ENCODE measurements at regions not wholly inside any gene's neighbourhood (a gene's known extent, or its start where the extent isn't known, plus 50 kb on each side); places are given as distances from the start of the nearest gene placed in this dataset.
"Not testable (repeated sequence)": the region's sequence is repeated elsewhere in the genome, so short reads cannot be mapped to it uniquely, and the experiment has no call there.

GRCh38 chr5:125978015-125978414 is 445.2 kb upstream of the GRAMD2B start:
- Mint-ChIP-seq H3K27ac (no peak overlapping the region), H3K27me3 (ENCODE audit: low read depth) (no peaks in the 10 kb centered on the region), H3K4me1 (ENCODE audit: low read depth) (no peaks in the 10 kb centered on the region), H3K4me3 (no peak overlapping the region), H3K9me3 (ENCODE audit: insufficient read depth) (no peaks in the 10 kb centered on the region), H3K36me3 (ENCODE audit: low read depth) (no peaks in the 10 kb centered on the region)
- ChIA-PET POLR2A (no interaction called here), CTCF (no interaction called here)
- DNase-seq, result no peak
- no peak for ATAC-seq

GRCh38 chr5:125979636-125980035 is 443.6 kb upstream of the GRAMD2B start:
- Mint-ChIP-seq H3K36me3 (ENCODE audit: low read depth) (no peaks in the 10 kb centered on the region), H3K4me1 (ENCODE audit: low read depth) (no peaks in the 10 kb centered on the region), H3K27me3 (ENCODE audit: low read depth) (no peaks in the 10 kb centered on the region), H3K27ac (no peak overlapping the region), H3K9me3 (ENCODE audit: insufficient read depth) (no peaks in the 10 kb centered on the region), H3K4me3 (no peak overlapping the region)
- DNase-seq (no peak), ATAC-seq (no peak)
- POLR2A ChIA-PET, result no interaction called here
- CTCF ChIA-PET, result no interaction called here

GRCh38 chr5:125981016-125981415 is 442.2 kb upstream of the GRAMD2B start:
- no peaks in the 10 kb centered on the region for H3K9me3 Mint-ChIP-seq (ENCODE audit: insufficient read depth)
- ATAC-seq, result no peak

GRCh38 chr5:125987677-125988255 is 435.4 kb upstream of the GRAMD2B start:
- Mint-ChIP-seq H3K27ac (no peak overlapping the region), H3K36me3 (ENCODE audit: low read depth) (no peaks in the 10 kb centered on the region), H3K27me3 (ENCODE audit: low read depth) (no peaks in the 10 kb centered on the region), H3K4me1 (ENCODE audit: low read depth) (no peaks in the 10 kb centered on the region), H3K4me3 (no peak overlapping the region), H3K9me3 (ENCODE audit: insufficient read depth) (peaks cover 6% of the 10 kb centered on the region)
- ATAC-seq, result no peak
- POLR2A ChIA-PET, result no interaction called here
- CTCF ChIA-PET, result no interaction called here
- no peak for DNase-seq

More at GRCh38 chr5:125981016-125981415, 442.2 kb upstream of the GRAMD2B start:
- Mint-ChIP-seq H3K36me3 (ENCODE audit: low read depth) (no peaks in the 10 kb centered on the region), H3K4me3 (no peak overlapping the region), H3K27me3 (ENCODE audit: low read depth) (no peaks in the 10 kb centered on the region), H3K27ac (no peak overlapping the region), H3K4me1 (ENCODE audit: low read depth) (no peaks in the 10 kb centered on the region)
- no peak for DNase-seq
- ChIA-PET CTCF (no interaction called here), POLR2A (no interaction called here)

GRCh38 chr5:125992050-125992449 is 431.2 kb upstream of the GRAMD2B start:
- Mint-ChIP-seq H3K36me3 (ENCODE audit: low read depth) (no peaks in the 10 kb centered on the region), H3K4me3 (no peak overlapping the region), H3K27ac (no peak overlapping the region), H3K4me1 (ENCODE audit: low read depth) (no peaks in the 10 kb centered on the region), H3K9me3 (ENCODE audit: insufficient read depth) (peaks cover 10% of the 10 kb centered on the region), H3K27me3 (ENCODE audit: low read depth) (no peaks in the 10 kb centered on the region)
- DNase-seq (no peak), ATAC-seq (no peak)
- ChIA-PET CTCF (no interaction called here), POLR2A (no interaction called here)

DNA sequence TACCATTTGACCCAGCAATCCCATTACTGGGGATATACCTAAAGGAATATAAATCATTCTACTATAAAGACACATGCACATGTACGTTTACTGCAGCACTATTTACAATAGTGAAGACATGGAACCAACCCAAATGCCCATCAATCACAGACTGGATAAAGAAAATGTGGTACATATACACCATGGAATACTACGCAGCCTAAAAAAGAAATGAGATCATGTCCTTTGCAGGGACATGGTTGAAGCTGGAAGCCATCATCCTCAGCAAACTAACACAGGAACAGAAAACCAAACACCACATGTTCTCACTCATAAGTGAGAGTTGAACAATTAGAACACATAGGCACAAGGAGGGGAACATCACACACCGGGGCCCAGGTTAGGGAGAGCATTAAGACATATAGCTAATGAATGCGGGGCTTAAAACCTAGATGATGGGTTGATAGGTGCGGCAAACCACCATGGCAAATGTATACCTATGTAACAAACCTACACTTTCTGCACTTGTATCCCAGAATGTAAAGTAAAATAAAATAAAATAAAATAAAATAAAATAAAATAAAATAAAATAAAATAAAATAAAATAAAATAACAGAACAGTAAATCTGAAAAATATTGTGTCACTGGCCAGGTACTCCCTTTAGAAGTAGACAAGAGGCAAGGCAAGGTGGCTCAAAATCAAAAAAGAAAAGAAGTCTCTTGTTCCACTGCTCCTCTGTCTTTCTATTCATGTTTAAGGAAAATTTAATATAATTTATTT is 423.8 kb upstream of the GRAMD2B start:
- POLR2A ChIA-PET; DNase-seq; H3K9me3 Mint-ChIP-seq (ENCODE audit: insufficient read depth); H3K4me1 Mint-ChIP-seq (ENCODE audit: low read depth); H3K27me3 Mint-ChIP-seq (ENCODE audit: low read depth); CTCF ChIA-PET; H3K36me3 Mint-ChIP-seq (ENCODE audit: low read depth); H3K27ac Mint-ChIP-seq; H3K4me3 Mint-ChIP-seq; ATAC-seq: not testable (repeated sequence)

GRCh38 chr5:126000507-126000906 is 422.7 kb upstream of the GRAMD2B start:
- no peak for DNase-seq
- ChIA-PET CTCF (no interaction called here), POLR2A (no interaction called here)
- no peaks in the 10 kb centered on the region for H3K36me3 Mint-ChIP-seq (ENCODE audit: low read depth)
- no peak overlapping the region for H3K4me3 Mint-ChIP-seq
- no peaks in the 10 kb centered on the region for H3K27me3 Mint-ChIP-seq (ENCODE audit: low read depth)
- no peak overlapping the region for H3K27ac Mint-ChIP-seq
- no peak for ATAC-seq
- no peaks in the 10 kb centered on the region for H3K4me1 Mint-ChIP-seq (ENCODE audit: low read depth)
- peaks cover 4% of the 10 kb centered on the region for H3K9me3 Mint-ChIP-seq (ENCODE audit: insufficient read depth)

- Mint-ChIP-seq H3K4me3 (no peak overlapping the region), H3K9me3 (ENCODE audit: insufficient read depth) (no peaks in the 10 kb centered on the region), H3K36me3 (ENCODE audit: low read depth) (no peaks in the 10 kb centered on the region), H3K27ac (no peak overlapping the region), H3K4me1 (ENCODE audit: low read depth) (no peaks in the 10 kb centered on the region), H3K27me3 (ENCODE audit: low read depth) (no peaks in the 10 kb centered on the region)
- POLR2A ChIA-PET, result no interaction called here
- DNase-seq (no peak), ATAC-seq (no peak)
- CTCF ChIA-PET, result no interaction called here
These were observed 420.8 kb upstream of the GRAMD2B start for GRCh38 chr5:126002222-126002897.

DNA sequence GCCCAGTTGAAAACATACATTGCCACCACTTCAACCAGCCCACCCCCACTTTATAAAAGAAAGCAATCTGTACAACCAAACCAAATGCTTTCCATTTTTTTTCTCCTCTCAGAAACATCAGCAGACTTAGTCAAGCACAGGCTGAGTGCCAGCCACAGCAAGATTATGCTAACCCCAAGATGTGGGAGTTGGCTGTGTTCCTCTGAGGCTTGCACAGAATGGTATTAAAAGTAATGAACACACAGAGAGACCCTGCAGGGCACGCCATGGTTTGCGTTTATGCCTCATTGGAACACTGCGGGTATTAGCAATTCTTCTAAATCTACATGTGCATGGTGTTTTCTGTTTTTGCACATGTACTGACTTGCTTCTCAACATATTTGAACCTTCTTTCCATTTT is 419.9 kb upstream of the GRAMD2B start:
- ATAC-seq, result no peak
- ChIA-PET POLR2A (no interaction called here), CTCF (no interaction called here)
- DNase-seq, result no peak
- Mint-ChIP-seq H3K4me3 (no peak overlapping the region), H3K27me3 (ENCODE audit: low read depth) (no peaks in the 10 kb centered on the region), H3K9me3 (ENCODE audit: insufficient read depth) (no peaks in the 10 kb centered on the region), H3K27ac (no peak overlapping the region), H3K36me3 (ENCODE audit: low read depth) (no peaks in the 10 kb centered on the region), H3K4me1 (ENCODE audit: low read depth) (no peaks in the 10 kb centered on the region)

DNA sequence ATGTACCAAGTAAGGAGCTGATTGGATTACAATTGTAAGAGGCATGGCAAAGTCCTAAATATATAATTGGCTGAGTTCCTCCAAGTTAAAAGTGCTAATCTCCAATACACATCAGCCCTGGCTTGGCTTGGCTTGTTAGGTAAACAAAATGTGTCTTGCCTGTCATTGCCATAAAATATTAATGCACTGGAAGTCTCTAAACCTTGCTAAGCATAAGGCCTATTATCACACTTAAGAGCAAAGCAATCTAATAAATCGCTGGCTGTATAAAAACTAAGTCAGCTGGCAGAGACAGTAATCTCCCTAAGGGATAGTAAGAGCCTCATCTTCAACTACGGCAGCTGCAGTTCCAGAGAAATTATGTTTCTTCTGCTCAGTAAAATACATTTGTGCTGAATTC is 418.6 kb upstream of the GRAMD2B start:
- no peaks in the 10 kb centered on the region for H3K36me3 Mint-ChIP-seq (ENCODE audit: low read depth)
- CTCF ChIA-PET, result no interaction called here
- POLR2A ChIA-PET, result no interaction called here
- no peaks in the 10 kb centered on the region for H3K9me3 Mint-ChIP-seq (ENCODE audit: insufficient read depth)
- H3K27me3 Mint-ChIP-seq (ENCODE audit: low read depth), result no peaks in the 10 kb centered on the region
- no peak for DNase-seq
- no peak overlapping the region for H3K27ac Mint-ChIP-seq
- ATAC-seq, result no peak
- H3K4me3 Mint-ChIP-seq, result no peak overlapping the region
- no peaks in the 10 kb centered on the region for H3K4me1 Mint-ChIP-seq (ENCODE audit: low read depth)

- Mint-ChIP-seq H3K4me3 (no peak overlapping the region), H3K27me3 (ENCODE audit: low read depth) (no peaks in the 10 kb centered on the region), H3K9me3 (ENCODE audit: insufficient read depth) (no peaks in the 10 kb centered on the region), H3K36me3 (ENCODE audit: low read depth) (no peaks in the 10 kb centered on the region), H3K27ac (no peak overlapping the region), H3K4me1 (ENCODE audit: low read depth) (no peaks in the 10 kb centered on the region)
- no peak for DNase-seq
- POLR2A ChIA-PET, result no interaction called here
- ATAC-seq, result no peak
- CTCF ChIA-PET, result no interaction called here
These were observed 415.4 kb upstream of the GRAMD2B start for GRCh38 chr5:126007841-126008240.

GRCh38 chr5:126009566-126009965 is 413.6 kb upstream of the GRAMD2B start:
- CTCF ChIA-PET, result no interaction called here
- POLR2A ChIA-PET, result no interaction called here
- Mint-ChIP-seq H3K27ac (no peak overlapping the region), H3K36me3 (ENCODE audit: low read depth) (no peaks in the 10 kb centered on the region), H3K27me3 (ENCODE audit: low read depth) (no peaks in the 10 kb centered on the region), H3K4me3 (no peak overlapping the region), H3K4me1 (ENCODE audit: low read depth) (no peaks in the 10 kb centered on the region), H3K9me3 (ENCODE audit: insufficient read depth) (peaks cover 6% of the 10 kb centered on the region)
- DNase-seq (no peak), ATAC-seq (no peak)
